CD4-positive, alpha-beta T cell (primary cell): ENCODE measurements at regions not wholly inside any gene's neighbourhood (a gene's known extent, or its start where the extent isn't known, plus 50 kb on each side); places are given as distances from the start of the nearest gene placed in this dataset.

Experiments used
- ATAC-seq: fragments of 200-7000 bp; cut with Tn5 transposase; one replicate; pipeline ENCODE4 v1.10.0; 2022; ENCODE audit warnings: mild to moderate bottlenecking; ENCODE audit not compliant: poor library complexity
- CTCF ChIA-PET: fragments of 350-600 bp; sonication (Branson Sonifier 250); formaldehyde crosslinking; loops from one replicate; lab custom pipeline; 2021; ENCODE audit warnings: antibody characterized with exemption, inconsistent platforms; lab: Charles Lee
- POLR2A ChIA-PET: fragments of 350-600 bp; sonication (Branson Sonifier 250); formaldehyde crosslinking; loops from one replicate; lab custom pipeline; 2021; ENCODE audit warnings: antibody characterized with exemption, inconsistent platforms; lab: Charles Lee
- DNase-seq, 14 experiments: peaks; one replicate each; pipeline ENCODE4 v3.0.0-alpha.2; 2013 to 2020; ENCODE audit warnings: mixed read lengths in 2 of 14
- H3K27ac ChIP-seq, 2 donors: one replicate each; pipeline versions ENCODE4 v1.5.1 to v1.7.0; 2013; ENCODE audit warnings: low read length in 2 of 2, low read depth in 1 of 2, mild to moderate bottlenecking in 1 of 2
- H3K27me3 ChIP-seq, 2 experiments: 1 replicate in 1 of 2; 2 replicates in 1 of 2; pipeline versions ENCODE4 v1.6.1 to v1.7.0; 2013; ENCODE audit warnings: low read length in 2 of 2, control low read depth in 1 of 2, mild to moderate bottlenecking in 1 of 2, moderate library complexity in 1 of 2; ENCODE audit not compliant: insufficient read depth in 2 of 2, control insufficient read depth in 1 of 2
- H3K36me3 ChIP-seq: one replicate; pipeline ENCODE4 v1.6.1; 2013; ENCODE audit warnings: low read length, control low read depth; ENCODE audit not compliant: insufficient read depth
- H3K4me1 ChIP-seq: one replicate; pipeline ENCODE4 v1.6.1; 2013; ENCODE audit warnings: low read length, control low read depth; ENCODE audit not compliant: insufficient read depth
- H3K4me3 ChIP-seq: one replicate; pipeline ENCODE4 v1.5.1; 2013; ENCODE audit warnings: mild to moderate bottlenecking, low read length, moderate library complexity
- H3K9me3 ChIP-seq, 2 experiments: 1 replicate in 1 of 2; 2 replicates in 1 of 2; pipeline versions ENCODE4 v1.6.1 to v1.7.0; 2013; ENCODE audit warnings: low read length in 2 of 2, mild to moderate bottlenecking in 2 of 2, control low read depth in 1 of 2, moderate library complexity in 1 of 2; ENCODE audit not compliant: control insufficient read depth in 1 of 2, insufficient read depth in 1 of 2
- H3K27ac Mint-ChIP-seq: one replicate; pipeline ENCODE4 v1.8.0; 2020; ENCODE audit warnings: mixed read lengths
- H3K27me3 Mint-ChIP-seq: one replicate; pipeline ENCODE4 v1.8.0; 2021; ENCODE audit warnings: mixed read lengths
- H3K36me3 Mint-ChIP-seq: one replicate; pipeline ENCODE4 v1.8.0; 2021; ENCODE audit warnings: low read depth, mixed read lengths
- H3K4me1 Mint-ChIP-seq: one replicate; pipeline ENCODE4 v1.8.0; 2021; ENCODE audit warnings: low read depth, mixed read lengths
- H3K4me3 Mint-ChIP-seq: one replicate; pipeline ENCODE4 v1.8.0; 2020; ENCODE audit warnings: mild to moderate bottlenecking, mixed read lengths
- H3K9me3 Mint-ChIP-seq: one replicate; pipeline ENCODE4 v1.8.0; 2020; ENCODE audit warnings: mixed read lengths
- intact Hi-C, 2 experiments: fragments of 100-400 bp; cut with DNase I in 1 of 2; cut with micrococcal nuclease in 1 of 2; formaldehyde crosslinking; loops; one replicate each; pipeline versions ENCODE4 v1.15.1 to v1.9.0; 2023 to 2025; cut with DNase I, micrococcal nuclease
- TF ChIP-seq, protein P1 (sequence below): fragments of 200-600 bp; IDR thresholded peaks from one replicate; pipeline ENCODE4 v1.8.0; 2022; ENCODE audit warnings: antibody characterized with exemption, mild to moderate bottlenecking

DNA sequence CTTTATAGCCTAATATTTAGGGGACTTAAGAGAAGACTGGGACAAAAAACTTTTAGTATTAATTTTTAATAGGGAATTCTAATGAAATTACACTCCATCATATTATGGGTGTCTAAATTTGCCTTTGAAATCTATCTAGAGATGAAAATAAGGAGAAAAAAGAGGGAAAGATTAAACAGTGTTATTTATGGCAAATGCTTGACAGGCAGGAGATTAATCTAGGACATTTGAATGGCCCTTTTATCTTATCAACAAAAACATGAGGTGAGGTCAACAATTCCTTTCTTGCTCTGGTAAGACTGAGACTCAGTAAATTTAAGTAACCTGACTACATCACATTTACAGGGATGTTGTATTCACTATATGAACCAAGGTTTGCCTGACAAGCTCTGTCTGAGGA lies 852.8 kb upstream of the CTNND2 start:
- no peak overlapping the region for H3K4me3 ChIP-seq
- ChIA-PET POLR2A (no interaction called here), CTCF (interaction anchor here (1.1 kb wide), 1 partner anchor 11 kb away, joined by 4 read pairs; no protein-coding TSS in a partner anchor)
- ATAC-seq (no peak), DNase-seq (no peak)
- no peaks in the 10 kb centered on the region for H3K9me3 ChIP-seq
- H3K27me3 ChIP-seq = no peaks in the 10 kb centered on the region
- H3K9me3 Mint-ChIP-seq = peaks cover 8% of the 10 kb centered on the region
- no peak overlapping the region for H3K4me3 Mint-ChIP-seq
- no peaks in the 10 kb centered on the region for H3K36me3 ChIP-seq
- H3K4me1 Mint-ChIP-seq = no peaks in the 10 kb centered on the region
- H3K36me3 Mint-ChIP-seq = no peaks in the 10 kb centered on the region
- H3K4me1 ChIP-seq = no peaks in the 10 kb centered on the region
- TF ChIP-seq, protein P1, sequence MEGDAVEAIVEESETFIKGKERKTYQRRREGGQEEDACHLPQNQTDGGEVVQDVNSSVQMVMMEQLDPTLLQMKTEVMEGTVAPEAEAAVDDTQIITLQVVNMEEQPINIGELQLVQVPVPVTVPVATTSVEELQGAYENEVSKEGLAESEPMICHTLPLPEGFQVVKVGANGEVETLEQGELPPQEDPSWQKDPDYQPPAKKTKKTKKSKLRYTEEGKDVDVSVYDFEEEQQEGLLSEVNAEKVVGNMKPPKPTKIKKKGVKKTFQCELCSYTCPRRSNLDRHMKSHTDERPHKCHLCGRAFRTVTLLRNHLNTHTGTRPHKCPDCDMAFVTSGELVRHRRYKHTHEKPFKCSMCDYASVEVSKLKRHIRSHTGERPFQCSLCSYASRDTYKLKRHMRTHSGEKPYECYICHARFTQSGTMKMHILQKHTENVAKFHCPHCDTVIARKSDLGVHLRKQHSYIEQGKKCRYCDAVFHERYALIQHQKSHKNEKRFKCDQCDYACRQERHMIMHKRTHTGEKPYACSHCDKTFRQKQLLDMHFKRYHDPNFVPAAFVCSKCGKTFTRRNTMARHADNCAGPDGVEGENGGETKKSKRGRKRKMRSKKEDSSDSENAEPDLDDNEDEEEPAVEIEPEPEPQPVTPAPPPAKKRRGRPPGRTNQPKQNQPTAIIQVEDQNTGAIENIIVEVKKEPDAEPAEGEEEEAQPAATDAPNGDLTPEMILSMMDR = no peak
- intact Hi-C loops = no loop called here
- no peak overlapping the region for H3K27ac Mint-ChIP-seq
- no peaks in the 10 kb centered on the region for H3K27me3 Mint-ChIP-seq
- H3K27ac ChIP-seq = no peak overlapping the region

GRCh38 chr5:12745537-12745936 lies 841.3 kb upstream of the CTNND2 start:
- ChIA-PET POLR2A (no interaction called here), CTCF (no interaction called here)
- H3K9me3 ChIP-seq = peaks cover 0 to 7% of the 10 kb centered on the region in 2 experiments
- Mint-ChIP-seq H3K4me3 (no peak overlapping the region), H3K36me3 (no peaks in the 10 kb centered on the region), H3K27me3 (no peaks in the 10 kb centered on the region), H3K27ac (no peak overlapping the region), H3K4me1 (no peaks in the 10 kb centered on the region), H3K9me3 (peaks cover 18% of the 10 kb centered on the region)
- H3K27me3 ChIP-seq = no peaks in the 10 kb centered on the region
- no peak overlapping the region for H3K4me3 ChIP-seq
- no peak for ATAC-seq
- no peaks in the 10 kb centered on the region for H3K4me1 ChIP-seq
- no peak overlapping the region for H3K27ac ChIP-seq
- H3K36me3 ChIP-seq = no peaks in the 10 kb centered on the region
- TF ChIP-seq, protein P1 = no peak
- DNase-seq = peak in 1 of 14 experiments; percentile 24
- intact Hi-C loops = no loop called here

DNA sequence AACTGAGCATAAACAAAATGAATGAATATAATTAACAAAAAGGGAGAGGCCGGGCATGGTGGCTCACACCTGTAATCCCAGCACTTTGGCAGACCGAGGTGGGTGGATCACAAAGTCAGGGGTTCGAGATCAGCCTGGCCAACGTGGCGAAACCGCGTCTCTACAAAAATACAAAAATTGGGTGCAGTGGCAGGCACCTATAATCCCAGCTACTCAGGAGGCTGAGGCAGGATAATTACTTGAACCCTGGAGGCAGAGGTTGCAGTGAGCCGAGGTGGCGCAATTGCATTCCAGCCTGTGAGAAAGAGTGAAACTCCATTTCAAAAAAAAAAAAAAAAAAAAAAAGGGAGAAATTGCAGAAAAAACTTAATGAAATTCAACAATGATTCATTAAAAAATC lies 839.3 kb upstream of the CTNND2 start:
- CTCF ChIA-PET = no interaction called here
- Mint-ChIP-seq H3K36me3 (no peaks in the 10 kb centered on the region), H3K4me3 (no peak overlapping the region), H3K27ac (no peak overlapping the region), H3K9me3 (peaks cover 17% of the 10 kb centered on the region), H3K27me3 (no peaks in the 10 kb centered on the region), H3K4me1 (no peaks in the 10 kb centered on the region)
- Histone ChIP-seq H3K4me1 (no peaks in the 10 kb centered on the region), H3K9me3 (peaks cover 0 to 4% of the 10 kb centered on the region in 2 experiments), H3K36me3 (no peaks in the 10 kb centered on the region), H3K27ac (no peak overlapping the region), H3K4me3 (no peak overlapping the region), H3K27me3 (no peaks in the 10 kb centered on the region)
- DNase-seq (no peak), ATAC-seq (no peak)
- intact Hi-C loops = no loop called here
- POLR2A ChIA-PET = no interaction called here
- TF ChIP-seq, protein P1 = no peak
